ENCODE measurements at regions not wholly inside any gene's neighbourhood (a gene's known extent, or its start where the extent isn't known, plus 50 kb on each side); places are given as distances from the start of the nearest gene placed in this dataset.

DNA sequence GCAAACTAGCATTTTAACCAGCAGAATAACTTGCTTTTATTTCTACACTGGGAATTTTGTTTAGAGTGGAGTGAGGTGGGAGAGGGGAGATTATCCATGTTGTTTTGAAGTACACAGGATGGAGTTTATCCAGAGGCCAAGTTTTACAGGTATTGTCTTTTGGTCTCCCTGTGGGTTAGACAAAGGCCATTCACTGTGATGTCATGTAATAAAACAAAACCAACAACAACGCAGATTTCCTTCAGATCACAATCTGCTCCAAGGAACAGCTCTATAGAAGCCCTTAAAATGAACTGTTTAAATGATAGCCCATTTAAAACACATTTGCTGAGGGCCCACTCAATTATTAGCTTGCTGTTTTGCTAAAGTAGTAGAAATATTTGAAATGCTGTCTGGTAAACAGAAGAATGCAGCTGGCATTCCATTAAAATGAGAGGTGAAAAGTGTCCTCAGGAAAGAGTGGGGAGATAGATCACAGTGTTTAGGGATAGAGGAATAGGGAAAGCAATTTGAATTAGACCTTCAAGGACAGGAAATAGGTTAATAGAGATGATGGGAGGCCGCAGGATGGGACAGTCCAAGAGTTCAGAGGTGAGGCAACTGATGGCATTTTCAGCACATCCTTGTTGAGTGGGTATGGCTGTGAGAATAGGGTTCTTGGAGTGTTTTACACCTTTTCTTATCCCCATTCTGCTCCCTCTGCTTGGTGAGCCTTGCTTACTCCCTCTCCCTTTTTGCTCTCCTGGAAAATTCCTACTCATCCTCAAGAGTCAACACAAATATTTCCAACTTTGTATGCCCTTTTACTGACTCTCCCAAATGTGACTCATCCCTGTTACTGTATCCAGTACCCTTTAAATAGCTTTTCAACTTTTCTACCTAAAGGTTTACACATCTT is 140.1 kb upstream of the NR3C1 start:
- TF ChIP-seq, protein P1, sequence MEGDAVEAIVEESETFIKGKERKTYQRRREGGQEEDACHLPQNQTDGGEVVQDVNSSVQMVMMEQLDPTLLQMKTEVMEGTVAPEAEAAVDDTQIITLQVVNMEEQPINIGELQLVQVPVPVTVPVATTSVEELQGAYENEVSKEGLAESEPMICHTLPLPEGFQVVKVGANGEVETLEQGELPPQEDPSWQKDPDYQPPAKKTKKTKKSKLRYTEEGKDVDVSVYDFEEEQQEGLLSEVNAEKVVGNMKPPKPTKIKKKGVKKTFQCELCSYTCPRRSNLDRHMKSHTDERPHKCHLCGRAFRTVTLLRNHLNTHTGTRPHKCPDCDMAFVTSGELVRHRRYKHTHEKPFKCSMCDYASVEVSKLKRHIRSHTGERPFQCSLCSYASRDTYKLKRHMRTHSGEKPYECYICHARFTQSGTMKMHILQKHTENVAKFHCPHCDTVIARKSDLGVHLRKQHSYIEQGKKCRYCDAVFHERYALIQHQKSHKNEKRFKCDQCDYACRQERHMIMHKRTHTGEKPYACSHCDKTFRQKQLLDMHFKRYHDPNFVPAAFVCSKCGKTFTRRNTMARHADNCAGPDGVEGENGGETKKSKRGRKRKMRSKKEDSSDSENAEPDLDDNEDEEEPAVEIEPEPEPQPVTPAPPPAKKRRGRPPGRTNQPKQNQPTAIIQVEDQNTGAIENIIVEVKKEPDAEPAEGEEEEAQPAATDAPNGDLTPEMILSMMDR (conservative IDR thresholded peaks at IDR 0.05 in 1 of 2, IDR thresholded peaks at IDR 0.05 in 1 of 2; ENCODE audit: low read depth in 1 of 2, low read length in 2 of 2) = no peak
- TF ChIP-seq EZH2 (IDR thresholded peaks at IDR 0.05; ENCODE audit: low read length, missing control alignments) = no peak
- H3K36me3 ChIP-seq (ENCODE audit: control insufficient read depth, insufficient read depth, low read length) = no peaks in the 10 kb centered on the region
- DNase-seq (ENCODE audit: low read depth in 2 of 2) = peak; percentile 30 to 81
- H4K20me1 ChIP-seq (ENCODE audit: control insufficient read depth, extremely low read depth, insufficient read depth, low read length) = no peaks in the 10 kb centered on the region
- no peak overlapping the region for H3K4me3 ChIP-seq (replicated peaks in 1 of 4; ENCODE audit: control extremely low read depth in 1 of 4, insufficient read depth in 1 of 4, low read depth in 3 of 4, low read length in 4 of 4)
- no peaks in the 10 kb centered on the region for H3K79me2 ChIP-seq (ENCODE audit: control insufficient read depth, insufficient read depth, low read length)
- peaks cover 6% of the 10 kb centered on the region for H3K4me1 ChIP-seq (ENCODE audit: control insufficient read depth, extremely low read depth, insufficient read depth, low read length)
- no peaks in the 10 kb centered on the region for H3K27me3 ChIP-seq (ENCODE audit: control insufficient read depth, insufficient read depth, low read length)
- peak overlapping the region; percentile 15 for H3K27ac ChIP-seq (ENCODE audit: insufficient read depth, low read length)
- no peak overlapping the region for H2AFZ ChIP-seq (ENCODE audit: low read length)
- peak overlapping the region; percentile 28 for H3K4me2 ChIP-seq (ENCODE audit: extremely low read depth, insufficient read depth, low read length)
- no peaks in the 10 kb centered on the region for H3K9me3 ChIP-seq (ENCODE audit: control insufficient read depth, insufficient read depth, low read depth, low read length)
- no peak overlapping the region for H3K9ac ChIP-seq (ENCODE audit: insufficient read depth, low read length)

DNA sequence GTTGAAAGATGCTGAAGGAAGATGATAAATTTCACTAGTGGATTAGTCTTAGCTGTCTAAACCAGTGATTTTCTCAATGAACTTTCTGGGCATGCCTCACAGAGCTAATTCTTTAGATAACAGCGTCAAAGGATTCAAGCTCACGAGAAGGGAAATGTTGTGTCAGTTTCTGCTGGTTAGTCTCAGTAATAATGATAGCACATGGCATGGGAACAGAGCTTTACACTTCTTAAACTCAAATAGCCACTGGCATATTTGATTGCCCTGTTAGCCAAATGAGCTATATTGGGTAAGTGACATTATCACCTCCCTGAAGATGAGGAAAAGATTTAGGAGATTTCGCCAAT is 139.3 kb upstream of the NR3C1 start:
- Histone ChIP-seq H3K4me1 (ENCODE audit: control insufficient read depth, extremely low read depth, insufficient read depth, low read length) (peaks cover 6% of the 10 kb centered on the region), H3K79me2 (ENCODE audit: control insufficient read depth, insufficient read depth, low read length) (no peaks in the 10 kb centered on the region), H3K4me3 (replicated peaks in 1 of 4; ENCODE audit: control extremely low read depth in 1 of 4, insufficient read depth in 1 of 4, low read depth in 3 of 4, low read length in 4 of 4) (no peak overlapping the region), H3K4me2 (ENCODE audit: extremely low read depth, insufficient read depth, low read length) (no peak overlapping the region), H3K27me3 (ENCODE audit: control insufficient read depth, insufficient read depth, low read length) (no peaks in the 10 kb centered on the region), H3K27ac (ENCODE audit: insufficient read depth, low read length) (no peak overlapping the region), H3K36me3 (ENCODE audit: control insufficient read depth, insufficient read depth, low read length) (no peaks in the 10 kb centered on the region), H3K9ac (ENCODE audit: insufficient read depth, low read length) (no peak overlapping the region), H2AFZ (ENCODE audit: low read length) (no peak overlapping the region), H3K9me3 (ENCODE audit: control insufficient read depth, insufficient read depth, low read depth, low read length) (no peaks in the 10 kb centered on the region), H4K20me1 (ENCODE audit: control insufficient read depth, extremely low read depth, insufficient read depth, low read length) (no peaks in the 10 kb centered on the region)
- no peak for TF ChIP-seq EZH2 (IDR thresholded peaks at IDR 0.05; ENCODE audit: low read length, missing control alignments)
- TF ChIP-seq, protein P1 (conservative IDR thresholded peaks at IDR 0.05 in 1 of 2, IDR thresholded peaks at IDR 0.05 in 1 of 2; ENCODE audit: low read depth in 1 of 2, low read length in 2 of 2) = no peak
- DNase-seq (ENCODE audit: low read depth in 2 of 2) = peak in 1 of 2 donors; percentile 71

DNA sequence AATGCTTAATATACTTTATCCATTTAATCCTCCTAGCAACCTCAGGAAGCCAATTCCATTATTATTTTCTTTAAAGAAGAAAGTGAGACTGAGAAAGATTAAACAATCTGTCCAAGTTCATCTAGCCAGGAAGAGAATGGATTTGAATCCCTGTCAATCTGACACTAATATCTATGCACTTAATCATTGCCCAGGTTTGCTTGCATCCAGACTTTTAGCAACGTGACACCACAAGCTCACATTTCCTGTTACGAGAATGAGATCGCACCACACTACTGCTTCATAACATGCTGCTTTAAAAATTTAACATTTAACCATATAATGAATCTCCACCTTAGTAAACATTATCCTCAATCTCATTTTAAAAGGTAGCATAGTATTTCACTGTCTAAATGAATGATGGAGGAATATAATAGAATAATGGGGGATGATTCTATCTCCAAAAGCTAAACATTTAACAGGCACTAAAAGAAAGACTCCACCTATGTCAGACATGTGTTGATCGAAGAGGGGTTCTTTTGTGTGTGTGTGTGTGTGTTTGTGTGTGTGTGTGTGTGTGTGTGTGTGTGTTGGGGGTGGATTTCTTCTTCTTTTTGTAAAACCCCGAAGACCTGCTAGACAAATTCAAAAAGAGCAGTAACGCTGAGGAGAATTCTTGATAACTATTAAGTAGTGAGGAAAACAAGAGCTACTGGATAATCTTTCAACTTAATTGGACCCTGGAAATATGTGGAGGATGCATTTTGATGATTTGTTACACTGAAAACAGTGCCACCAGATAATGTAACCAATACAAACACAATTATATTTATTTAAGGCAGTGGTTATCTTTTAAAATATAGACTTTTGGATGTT is 138.7 kb upstream of the NR3C1 start:
- H3K9ac ChIP-seq (ENCODE audit: insufficient read depth, low read length) = no peak overlapping the region
- H3K9me3 ChIP-seq (ENCODE audit: control insufficient read depth, insufficient read depth, low read depth, low read length) = no peaks in the 10 kb centered on the region
- H4K20me1 ChIP-seq (ENCODE audit: control insufficient read depth, extremely low read depth, insufficient read depth, low read length) = no peaks in the 10 kb centered on the region
- no peak overlapping the region for H3K4me2 ChIP-seq (ENCODE audit: extremely low read depth, insufficient read depth, low read length)
- H3K4me1 ChIP-seq (ENCODE audit: control insufficient read depth, extremely low read depth, insufficient read depth, low read length) = peaks cover 8% of the 10 kb centered on the region
- no peak overlapping the region for H3K4me3 ChIP-seq (replicated peaks in 1 of 4; ENCODE audit: control extremely low read depth in 1 of 4, insufficient read depth in 1 of 4, low read depth in 3 of 4, low read length in 4 of 4)
- no peaks in the 10 kb centered on the region for H3K36me3 ChIP-seq (ENCODE audit: control insufficient read depth, insufficient read depth, low read length)
- DNase-seq (ENCODE audit: low read depth in 2 of 2) = peak in 1 of 2 donors; percentile 51
- no peaks in the 10 kb centered on the region for H3K27me3 ChIP-seq (ENCODE audit: control insufficient read depth, insufficient read depth, low read length)
- H3K27ac ChIP-seq (ENCODE audit: insufficient read depth, low read length) = no peak overlapping the region
- H2AFZ ChIP-seq (ENCODE audit: low read length) = no peak overlapping the region
- no peaks in the 10 kb centered on the region for H3K79me2 ChIP-seq (ENCODE audit: control insufficient read depth, insufficient read depth, low read length)
- TF ChIP-seq, protein P1 (conservative IDR thresholded peaks at IDR 0.05 in 1 of 2, IDR thresholded peaks at IDR 0.05 in 1 of 2; ENCODE audit: low read depth in 1 of 2, low read length in 2 of 2) = no peak
- no peak for TF ChIP-seq EZH2 (IDR thresholded peaks at IDR 0.05; ENCODE audit: low read length, missing control alignments)

Data from fibroblast of lung (primary cell).